ENCODE measurements at regions not wholly inside any gene's neighbourhood (a gene's known extent, or its start where the extent isn't known, plus 50 kb on each side); places are given as distances from the start of the nearest gene placed in this dataset.

GRCh38 chr5:8683496-8683895 lies 814.5 kb downstream of the MTRR start:
- TF ChIP-seq CTCF (IDR thresholded peaks at IDR 0.05 in 8 of 11, conservative IDR thresholded peaks at IDR 0.05 in 3 of 11) (no peak), POLR2A (IDR thresholded peaks at IDR 0.05) (no peak)
